ENCODE measurements at regions not wholly inside any gene's neighbourhood (a gene's known extent, or its start where the extent isn't known, plus 50 kb on each side); places are given as distances from the start of the nearest gene placed in this dataset.
"Not testable (repeated sequence)": the region's sequence is repeated elsewhere in the genome, so short reads cannot be mapped to it uniquely, and the experiment has no call there.

GRCh38 chr18:41899535-41899934, 55.5 kb upstream of the PIK3C3 start:
- no peak for DNase-seq (ENCODE audit: low spot score)

DNA sequence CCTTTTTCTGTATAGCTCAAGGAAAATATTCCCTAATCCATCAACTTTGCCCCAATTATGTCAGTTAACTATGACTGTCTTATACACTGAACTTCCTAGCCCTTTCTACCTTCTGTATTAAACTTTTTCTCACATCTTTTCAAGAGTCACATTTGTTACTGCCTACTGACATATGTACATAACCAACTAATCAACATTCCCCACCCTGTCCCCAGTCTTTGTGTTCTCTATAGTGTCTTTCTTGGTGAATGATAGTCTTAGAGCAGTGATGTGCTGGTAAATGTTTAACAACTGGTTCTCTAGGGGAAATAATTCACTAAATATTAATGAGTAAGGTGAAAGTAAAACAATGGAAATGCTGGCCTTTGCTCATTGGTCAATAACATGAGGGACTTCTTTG, 61.6 kb upstream of the PIK3C3 start:
- no peak for DNase-seq (ENCODE audit: low spot score)

DNA sequence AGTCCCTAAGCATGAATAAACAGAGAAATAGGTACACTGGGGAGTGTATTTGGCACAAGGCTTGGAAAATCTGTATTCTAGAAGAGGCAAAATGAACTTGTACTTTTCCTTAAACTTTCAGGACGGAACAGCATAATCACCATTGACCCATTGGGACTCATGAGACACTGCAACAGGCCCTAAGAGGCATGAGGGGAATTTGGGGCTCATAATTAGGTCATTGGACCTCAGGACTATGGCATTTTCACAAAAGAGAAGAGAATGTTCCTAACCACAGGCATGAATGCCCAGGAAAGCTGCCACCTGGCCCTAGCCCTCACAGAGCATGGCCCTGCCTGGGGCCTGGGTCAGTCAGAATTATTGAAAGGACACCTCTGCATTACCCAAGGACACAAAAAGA, 67.9 kb upstream of the PIK3C3 start:
- DNase-seq (ENCODE audit: low spot score) = no peak

GRCh38 chr18:41886126-41886807, 68.8 kb upstream of the PIK3C3 start:
- DNase-seq (ENCODE audit: low spot score) = no peak

DNA sequence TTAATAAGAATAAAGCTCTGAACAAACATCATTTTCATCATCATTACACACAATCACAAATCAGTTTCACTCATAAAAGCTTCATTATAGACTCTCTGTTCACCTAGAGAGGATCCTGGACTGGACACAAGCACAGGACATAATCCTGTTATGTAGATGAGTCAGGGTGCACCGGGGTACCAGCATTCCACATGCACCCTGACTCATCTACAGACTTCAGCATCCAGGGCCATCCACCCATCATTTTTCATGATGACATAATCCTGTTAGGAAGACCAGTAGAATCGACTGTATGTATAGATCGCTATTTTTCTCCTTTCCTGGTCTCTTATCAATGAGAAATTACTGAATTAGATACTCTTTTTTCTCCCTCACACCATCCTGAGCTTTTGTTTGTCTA, 73.7 kb upstream of the PIK3C3 start:
- DNase-seq (ENCODE audit: low spot score) = no peak

DNA sequence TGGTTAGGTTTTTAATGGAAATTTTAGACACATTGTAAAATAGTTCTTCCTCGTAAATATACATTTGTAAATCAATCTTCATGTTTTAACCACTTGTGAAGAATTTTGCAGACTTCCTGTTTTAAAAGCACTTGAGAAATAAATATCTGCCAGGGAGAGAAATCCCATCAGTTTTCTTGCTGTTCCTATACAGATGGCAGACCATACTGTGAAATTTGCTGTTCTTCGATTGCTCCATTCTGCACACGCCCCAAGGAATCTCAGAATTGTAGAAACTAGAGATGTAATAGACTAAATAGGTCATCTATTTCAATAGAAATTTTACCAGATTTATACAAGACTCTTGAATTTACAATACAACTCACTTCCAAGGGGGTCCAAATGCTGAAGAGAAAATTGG, 75.8 kb upstream of the PIK3C3 start:
- DNase-seq (ENCODE audit: low spot score) = no peak

- no peak for DNase-seq (ENCODE audit: low spot score)
Observed at GRCh38 chr18:41875094-41875780, 79.8 kb upstream of the PIK3C3 start.

- no peak for DNase-seq (ENCODE audit: low spot score)
Observed at GRCh38 chr18:41873730-41874129, 81.3 kb upstream of the PIK3C3 start.

DNA sequence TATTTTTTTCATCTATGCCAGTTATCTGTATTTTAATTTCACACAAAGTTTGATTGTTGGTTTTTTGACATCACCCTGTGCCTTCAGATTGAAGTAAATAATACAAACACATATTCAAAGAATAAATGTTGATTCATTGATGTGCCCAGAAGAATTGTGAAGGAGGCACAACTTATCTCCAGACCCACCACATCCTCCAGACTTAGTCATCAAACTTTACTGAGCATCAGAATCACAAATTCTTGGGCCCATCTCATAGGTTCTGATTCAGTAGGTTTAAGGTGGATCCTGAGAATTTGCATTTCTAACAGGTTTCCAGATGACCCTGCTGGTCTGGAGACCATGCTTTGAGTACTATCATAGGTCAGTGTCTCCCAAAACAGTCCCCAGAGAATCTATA, 82.8 kb upstream of the PIK3C3 start:
- no peak for DNase-seq (ENCODE audit: low spot score)

DNA sequence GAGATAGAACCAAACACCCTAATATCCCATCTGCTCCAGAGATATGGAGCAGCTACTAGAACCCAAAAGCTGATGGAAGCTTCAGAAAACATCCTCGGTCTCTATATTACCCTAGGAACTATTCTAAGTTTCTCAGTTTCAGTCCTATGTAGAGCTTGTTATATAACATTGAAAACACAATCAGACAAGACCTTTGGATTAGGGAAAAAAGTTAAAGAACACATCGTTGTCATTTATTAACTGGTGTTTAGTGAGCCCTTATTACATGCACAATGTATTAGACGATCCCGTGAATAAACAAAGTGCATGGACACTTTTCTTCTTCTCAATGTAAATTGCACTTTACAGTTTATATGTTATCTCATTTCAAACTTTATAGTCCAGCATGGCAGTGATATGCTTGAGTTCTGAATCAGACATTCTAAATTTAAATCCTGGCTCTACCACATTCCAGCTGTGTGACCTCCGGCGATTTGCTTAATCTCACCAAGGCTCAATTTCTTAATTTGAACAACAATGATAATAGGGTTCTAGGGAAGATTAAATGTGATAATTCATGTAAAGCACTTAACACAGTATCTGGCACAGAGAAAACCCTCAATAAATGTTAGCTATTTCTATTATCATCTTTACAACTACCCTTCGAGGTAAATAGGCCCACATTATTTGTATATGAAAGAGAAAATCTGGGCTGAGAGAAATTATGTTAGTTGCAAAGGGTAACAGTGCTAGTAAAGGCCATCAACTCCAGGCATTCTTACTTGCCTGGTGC, 83.6 kb upstream of the PIK3C3 start:
- DNase-seq (ENCODE audit: low spot score) = no peak

- DNase-seq (ENCODE audit: low spot score) = no peak
Observed at GRCh38 chr18:41870817-41871216, 84.2 kb upstream of the PIK3C3 start.

GRCh38 chr18:41870191-41870590, 84.8 kb upstream of the PIK3C3 start:
- DNase-seq (ENCODE audit: low spot score) = no peak

GRCh38 chr18:41865796-41866195, 89.2 kb upstream of the PIK3C3 start:
- DNase-seq (ENCODE audit: low spot score) = not testable (repeated sequence)

DNA sequence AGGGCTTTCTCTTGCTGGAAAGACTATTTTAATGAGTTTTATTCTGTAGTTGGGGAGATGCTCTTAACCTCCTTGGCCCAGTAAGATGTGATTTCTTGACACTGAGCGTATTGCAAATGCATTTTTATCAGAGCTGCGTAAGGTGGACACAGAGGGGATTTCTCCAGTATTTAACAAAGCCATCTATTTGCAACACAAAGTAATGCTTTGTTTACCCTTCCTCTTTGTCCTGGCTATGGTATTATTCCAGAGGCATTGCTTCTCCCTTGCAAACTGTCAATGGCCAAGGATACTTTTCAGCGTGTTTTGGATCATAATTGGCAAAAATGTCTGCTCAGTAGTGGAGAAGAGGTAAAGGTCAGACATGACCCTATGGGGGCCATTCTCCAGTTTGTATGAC, 90.8 kb upstream of the PIK3C3 start:
- DNase-seq (ENCODE audit: low spot score) = no peak

GRCh38 chr18:41862921-41863320, 92.1 kb upstream of the PIK3C3 start:
- DNase-seq (ENCODE audit: low spot score) = no peak

DNA sequence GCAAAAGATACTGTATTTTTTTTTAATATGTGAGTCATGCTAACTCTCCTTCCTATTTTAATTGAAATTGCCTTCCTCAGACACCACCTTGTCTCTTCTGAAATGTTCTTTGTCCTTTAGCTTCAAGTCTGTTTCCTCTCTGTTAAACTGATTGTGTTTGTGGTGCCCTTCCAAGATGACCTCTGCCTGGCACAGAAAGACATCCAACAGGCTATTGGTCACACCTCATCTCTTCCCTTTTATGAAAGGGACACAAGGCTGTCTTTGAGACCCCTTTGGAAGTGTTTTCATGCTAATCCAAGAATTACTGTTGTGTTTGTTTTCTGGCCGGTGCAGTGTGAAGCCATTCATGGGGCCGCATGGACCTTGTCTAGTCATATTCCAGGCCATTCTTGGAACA, 94.0 kb upstream of the PIK3C3 start:
- no peak for DNase-seq (ENCODE audit: low spot score)

DNA sequence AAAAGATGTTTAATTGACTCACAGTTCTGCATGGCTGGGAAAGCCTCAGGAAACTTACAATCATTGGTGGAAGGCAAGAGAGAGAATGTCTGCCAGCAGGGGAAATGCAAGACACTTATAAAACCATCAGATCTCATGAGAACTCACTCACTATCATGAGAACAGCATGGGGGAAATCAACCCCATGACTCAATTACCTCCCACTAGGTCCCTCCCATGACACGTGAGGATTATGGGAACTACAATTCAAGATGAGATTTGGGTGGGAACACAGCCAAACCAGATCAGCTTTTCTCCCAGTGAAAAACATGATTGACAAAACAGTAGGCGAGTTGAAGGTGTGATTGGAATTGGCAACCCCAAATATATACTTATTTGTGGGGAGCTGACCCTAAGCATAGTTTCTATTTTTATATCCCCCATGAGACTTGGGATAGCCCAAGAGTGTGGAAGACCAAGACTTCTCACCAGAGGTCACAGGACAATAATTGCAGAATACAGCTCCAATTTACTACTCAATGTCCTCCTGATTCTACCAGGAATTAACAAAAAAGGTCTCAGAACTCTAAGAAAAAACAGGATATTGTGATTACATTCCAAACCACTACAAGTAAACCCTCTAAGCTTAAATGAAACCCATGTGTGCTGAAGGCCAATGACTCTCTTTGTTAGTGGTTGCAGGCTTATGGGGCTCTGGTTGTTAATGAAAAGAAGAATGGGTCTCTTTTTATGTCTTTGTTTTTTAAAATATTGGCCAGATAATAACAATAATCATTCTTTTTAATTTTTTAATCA, 96.1 kb upstream of the PIK3C3 start:
- no peak for DNase-seq (ENCODE audit: low spot score)

- no peak for DNase-seq (ENCODE audit: low spot score)
Observed at GRCh38 chr18:41853280-41853679, 101.8 kb upstream of the PIK3C3 start.

- DNase-seq (ENCODE audit: low spot score) = no peak
Observed at GRCh38 chr18:41850781-41851180, 104.3 kb upstream of the PIK3C3 start.

DNA sequence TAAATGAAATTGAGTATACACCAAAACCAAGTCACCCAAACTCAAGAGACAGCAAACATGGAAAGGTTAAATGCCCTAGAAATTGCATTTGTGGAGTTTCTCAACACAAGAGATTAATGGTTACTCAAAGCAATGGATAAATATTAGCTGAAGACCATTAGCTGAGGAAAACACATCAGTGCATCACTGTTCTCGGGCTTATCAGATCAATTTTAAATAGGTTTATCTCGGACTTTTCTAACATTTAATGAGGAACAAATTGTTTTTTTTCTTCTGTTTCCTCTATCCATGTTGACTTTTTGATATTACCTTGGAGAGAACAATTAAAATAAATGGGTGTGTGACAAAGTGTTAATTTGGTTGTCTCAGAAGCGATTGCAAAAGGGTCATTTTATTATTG, 105.4 kb upstream of the PIK3C3 start:
- no peak for DNase-seq (ENCODE audit: low spot score)

- no peak for DNase-seq (ENCODE audit: low spot score)
Observed at GRCh38 chr18:41845563-41845962, 109.5 kb upstream of the PIK3C3 start.

DNA sequence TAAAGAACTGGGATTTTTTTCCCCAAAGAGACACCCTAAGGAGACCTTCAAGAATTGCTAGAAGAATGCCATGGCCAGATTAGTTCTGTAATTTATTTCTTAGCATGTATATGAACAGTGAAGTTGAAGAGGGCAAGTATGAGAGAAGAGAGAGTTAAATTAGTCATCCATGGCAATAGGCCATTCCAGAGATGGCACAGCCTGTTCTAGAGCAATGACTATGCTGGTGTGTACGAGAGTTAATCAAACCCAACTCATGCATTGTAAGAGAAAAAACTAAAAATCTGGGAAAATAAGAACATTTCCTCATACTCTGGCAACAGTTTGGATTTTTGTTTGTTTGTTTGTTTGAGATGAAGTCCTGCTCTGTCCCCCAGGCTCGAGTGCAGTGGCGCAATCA, 112.1 kb upstream of the PIK3C3 start:
- no peak for DNase-seq (ENCODE audit: low spot score)
